Uterus (tissue), 3 donors: ENCODE measurements at regions not wholly inside any gene's neighbourhood (a gene's known extent, or its start where the extent isn't known, plus 50 kb on each side); places are given as distances from the start of the nearest gene placed in this dataset. TPM values are rescaled to one million over a fixed set of nuclear protein-coding genes. Genes with fewer than 3 reads are reported as not detected.

Experiments used
- DNase-seq, 2 donors: peaks; one replicate each; pipeline ENCODE4 v3.0.0-alpha.2; 2019 to 2020
- H3K27ac ChIP-seq, 2 donors: fragments of 200-600 bp; sonication (generic); 1 replicate in 1 of 2; 2 replicates in 1 of 2; pipeline ENCODE4 v1.5.1; 2016 to 2018
- H3K27me3 ChIP-seq, 2 donors: fragments of 200-600 bp; sonication (generic); one replicate each; pipeline ENCODE4 v1.5.1; 2018 to 2019; ENCODE audit warnings: control low read depth in 1 of 2
- H3K36me3 ChIP-seq, 2 donors: fragments of 200-600 bp; sonication (generic); one replicate each; pipeline ENCODE4 v1.5.1; 2019; ENCODE audit warnings: control low read depth in 1 of 2
- H3K4me1 ChIP-seq, 2 donors: fragments of 200-600 bp; sonication (generic); one replicate each; pipeline ENCODE4 v1.5.1; 2018 to 2019; ENCODE audit warnings: control low read depth in 1 of 2
- H3K4me3 ChIP-seq, 2 donors: fragments of 200-600 bp; sonication (generic); 1 replicate in 1 of 2; 2 replicates in 1 of 2; pipeline ENCODE4 v1.5.1; 2018 to 2019; ENCODE audit warnings: mild to moderate bottlenecking in 1 of 2
- H3K9me3 ChIP-seq, 2 donors: fragments of 200-600 bp; sonication (generic); one replicate each; pipeline ENCODE4 v1.5.1; 2019; ENCODE audit warnings: control low read depth in 1 of 2
- POLR2A ChIP-seq, 2 donors: fragments of 450-650 bp; IDR thresholded peaks; one replicate each; pipeline ENCODE4 v1.6.1; 2016; ENCODE audit warnings: antibody characterized with exemption in 2 of 2, mild to moderate bottlenecking in 1 of 2, moderate library complexity in 1 of 2
- intact Hi-C: fragments of 100-400 bp; cut with DNase I; formaldehyde crosslinking; loops from one replicate; pipeline ENCODE4 v1.15.1; 2023; ENCODE audit warnings: low total_unique reads
- small RNA-seq: library from RNA; depleted of rRNA; stranded (forward); fragments of <200 nt; gene quantifications from one replicate; pipeline ENCODE3, GENCODE V24; 2016
- TF ChIP-seq, protein P1 (sequence below), 4 experiments: fragments of 200-600 bp in 2 of 4; fragments of 450-650 bp in 2 of 4; sonication (generic) in 2 of 4; IDR thresholded peaks; one replicate each; pipeline ENCODE4 v1.5.1; 2016 to 2019; ENCODE audit warnings: antibody characterized with exemption in 4 of 4, mild to moderate bottlenecking in 2 of 4, moderate library complexity in 1 of 4
- donor health status: DM: yes; HTN: yes; CAD: no.

DNA sequence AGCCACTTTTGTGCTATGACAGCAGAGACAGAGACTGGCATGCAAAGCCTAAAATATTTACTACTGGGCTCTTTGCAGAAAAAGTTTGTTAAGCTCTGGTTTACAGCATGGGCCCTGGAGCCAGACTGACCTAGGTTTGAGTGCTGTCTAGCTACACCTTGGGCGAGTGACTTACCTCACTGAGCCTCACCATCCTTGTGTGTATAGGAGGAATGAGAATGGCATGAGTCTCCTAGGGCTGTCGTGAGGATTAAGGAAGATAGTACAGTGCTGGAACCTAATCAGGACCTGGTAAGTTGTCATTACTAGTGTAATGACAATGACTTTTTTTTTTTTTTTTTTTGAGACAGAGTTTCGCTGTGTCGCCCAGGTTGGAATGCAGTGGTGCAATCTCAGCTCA is 65.2 kb downstream of the MSX2 start:
- Histone ChIP-seq H3K4me3 (no peak overlapping the region), H3K4me1 (no peaks in the 10 kb centered on the region), H3K36me3 (no peaks in the 10 kb centered on the region), H3K27me3 (no peaks in the 10 kb centered on the region), H3K27ac (no peak overlapping the region), H3K9me3 (no peaks in the 10 kb centered on the region)
- intact Hi-C loops = no loop called here
- TF ChIP-seq, protein P1, sequence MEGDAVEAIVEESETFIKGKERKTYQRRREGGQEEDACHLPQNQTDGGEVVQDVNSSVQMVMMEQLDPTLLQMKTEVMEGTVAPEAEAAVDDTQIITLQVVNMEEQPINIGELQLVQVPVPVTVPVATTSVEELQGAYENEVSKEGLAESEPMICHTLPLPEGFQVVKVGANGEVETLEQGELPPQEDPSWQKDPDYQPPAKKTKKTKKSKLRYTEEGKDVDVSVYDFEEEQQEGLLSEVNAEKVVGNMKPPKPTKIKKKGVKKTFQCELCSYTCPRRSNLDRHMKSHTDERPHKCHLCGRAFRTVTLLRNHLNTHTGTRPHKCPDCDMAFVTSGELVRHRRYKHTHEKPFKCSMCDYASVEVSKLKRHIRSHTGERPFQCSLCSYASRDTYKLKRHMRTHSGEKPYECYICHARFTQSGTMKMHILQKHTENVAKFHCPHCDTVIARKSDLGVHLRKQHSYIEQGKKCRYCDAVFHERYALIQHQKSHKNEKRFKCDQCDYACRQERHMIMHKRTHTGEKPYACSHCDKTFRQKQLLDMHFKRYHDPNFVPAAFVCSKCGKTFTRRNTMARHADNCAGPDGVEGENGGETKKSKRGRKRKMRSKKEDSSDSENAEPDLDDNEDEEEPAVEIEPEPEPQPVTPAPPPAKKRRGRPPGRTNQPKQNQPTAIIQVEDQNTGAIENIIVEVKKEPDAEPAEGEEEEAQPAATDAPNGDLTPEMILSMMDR (IDR thresholded peaks at IDR 0.05) = no peak
- TF ChIP-seq POLR2A (IDR thresholded peaks at IDR 0.05) = no peak
- DNase-seq = no peak

DNA sequence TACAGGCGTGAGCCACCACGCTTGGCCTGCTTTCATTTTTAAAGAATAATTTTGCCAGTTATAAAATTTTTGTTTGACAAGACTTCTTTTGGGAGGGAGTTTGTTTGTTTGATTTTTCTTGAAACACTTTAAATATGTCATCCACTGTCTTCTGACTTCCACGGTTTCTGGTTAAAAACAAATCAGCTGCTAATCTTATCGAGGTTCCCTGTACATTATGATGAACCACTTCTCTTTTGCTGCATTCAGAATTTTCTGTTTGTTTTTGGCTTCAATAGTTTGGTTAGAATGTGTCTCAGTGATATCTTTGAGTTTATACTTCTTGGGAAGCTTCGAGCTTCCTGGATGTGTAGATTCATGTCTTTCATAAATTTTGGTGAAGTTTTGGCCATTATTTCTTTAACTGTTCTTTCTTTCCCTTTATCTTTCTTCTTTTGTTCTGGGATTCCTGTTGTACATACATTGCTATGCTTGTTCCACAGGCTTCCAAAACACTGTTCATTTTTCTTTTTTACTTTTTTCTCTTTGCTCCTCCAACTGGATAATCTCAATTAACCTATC is 60.8 kb downstream of the MSX2 start:
- H3K27ac ChIP-seq = no peak overlapping the region
- TF ChIP-seq, protein P1 (IDR thresholded peaks at IDR 0.05) = no peak
- no peak for TF ChIP-seq POLR2A (IDR thresholded peaks at IDR 0.05)

More for the DNA sequence above, 60.8 kb downstream of the MSX2 start:
- no peak overlapping the region for H3K4me3 ChIP-seq
- intact Hi-C loops = no loop called here
- no peaks in the 10 kb centered on the region for H3K27me3 ChIP-seq
- H3K36me3 ChIP-seq = no peaks in the 10 kb centered on the region
- no peak for DNase-seq
- no peaks in the 10 kb centered on the region for H3K4me1 ChIP-seq
- no peaks in the 10 kb centered on the region for H3K9me3 ChIP-seq

Small RNA genes lying in the stretch of these regions (small RNA-seq; reads per million reads assigned to genes)
- gene AC008413.1 = not detected
